ENCODE measurements at regions not wholly inside any gene's neighbourhood (a gene's known extent, or its start where the extent isn't known, plus 50 kb on each side); places are given as distances from the start of the nearest gene placed in this dataset.

GRCh38 chr13:97131447-97131846 lies 90.7 kb upstream of the MBNL2 start:
- H3K4me3 ChIP-seq: no peak overlapping the region
- H3K36me3 ChIP-seq: no peaks in the 10 kb centered on the region
- no peak for DNase-seq
- TF ChIP-seq CTCF (IDR thresholded peaks at IDR 0.05): no peak
- no peak for TF ChIP-seq POLR2A (IDR thresholded peaks at IDR 0.05)
- no peak for TF ChIP-seq EP300 (IDR thresholded peaks at IDR 0.05)
- H3K27ac ChIP-seq: no peak overlapping the region
- H3K4me1 ChIP-seq (ENCODE audit: insufficient read depth): no peaks in the 10 kb centered on the region
- no peaks in the 10 kb centered on the region for H3K27me3 ChIP-seq
- no peaks in the 10 kb centered on the region for H3K9me3 ChIP-seq
- WGBS, 3 donors: 83 to 88% (median 83%) methylated on average over 4 of the region's 4 CpGs
- intact Hi-C loops (cut with DNase I): no loop called here

GRCh38 chr13:97133554-97133953 lies 88.6 kb upstream of the MBNL2 start:
- 90 to 97% (median 91%) methylated on average over 3 of the region's 3 CpGs for WGBS, 3 donors
- TF ChIP-seq CTCF (IDR thresholded peaks at IDR 0.05) (no peak), EP300 (IDR thresholded peaks at IDR 0.05) (no peak), POLR2A (IDR thresholded peaks at IDR 0.05) (no peak)
- Histone ChIP-seq H3K4me1 (ENCODE audit: insufficient read depth) (no peaks in the 10 kb centered on the region), H3K27me3 (no peaks in the 10 kb centered on the region), H3K27ac (no peak overlapping the region), H3K36me3 (no peaks in the 10 kb centered on the region), H3K9me3 (no peaks in the 10 kb centered on the region), H3K4me3 (no peak overlapping the region)
- intact Hi-C loops (cut with DNase I): no loop called here
- DNase-seq: no peak

GRCh38 chr13:97133955-97134354 lies 88.2 kb upstream of the MBNL2 start:
- no peaks in the 10 kb centered on the region for H3K4me1 ChIP-seq (ENCODE audit: insufficient read depth)
- TF ChIP-seq CTCF (IDR thresholded peaks at IDR 0.05) (no peak), POLR2A (IDR thresholded peaks at IDR 0.05) (no peak), EP300 (IDR thresholded peaks at IDR 0.05) (no peak)
- H3K9me3 ChIP-seq: no peaks in the 10 kb centered on the region
- 92 to 95% (median 94%) methylated on average over 3 of the region's 3 CpGs for WGBS, 3 donors
- no peak overlapping the region for H3K4me3 ChIP-seq
- no peaks in the 10 kb centered on the region for H3K27me3 ChIP-seq
- no peak for DNase-seq
- no peaks in the 10 kb centered on the region for H3K36me3 ChIP-seq
- intact Hi-C loops (cut with DNase I): no loop called here
- no peak overlapping the region for H3K27ac ChIP-seq

GRCh38 chr13:97134364-97135095 lies 87.6 kb upstream of the MBNL2 start:
- no peak overlapping the region for H3K27ac ChIP-seq
- TF ChIP-seq CTCF (IDR thresholded peaks at IDR 0.05) (no peak), POLR2A (IDR thresholded peaks at IDR 0.05) (no peak), EP300 (IDR thresholded peaks at IDR 0.05) (no peak)
- intact Hi-C loops (cut with DNase I): no loop called here
- H3K9me3 ChIP-seq: no peaks in the 10 kb centered on the region
- 95 to 98% (median 98%) methylated on average over 11 of the region's 11 CpGs for WGBS, 3 donors
- no peaks in the 10 kb centered on the region for H3K27me3 ChIP-seq
- DNase-seq: no peak
- H3K4me3 ChIP-seq: no peak overlapping the region
- H3K4me1 ChIP-seq (ENCODE audit: insufficient read depth): no peaks in the 10 kb centered on the region
- no peaks in the 10 kb centered on the region for H3K36me3 ChIP-seq

All from ovary (tissue), 7 donors.